ENCODE measurements at regions not wholly inside any gene's neighbourhood (a gene's known extent, or its start where the extent isn't known, plus 50 kb on each side); places are given as distances from the start of the nearest gene placed in this dataset.
"Not testable (repeated sequence)": the region's sequence is repeated elsewhere in the genome, so short reads cannot be mapped to it uniquely, and the experiment has no call there.

DNA sequence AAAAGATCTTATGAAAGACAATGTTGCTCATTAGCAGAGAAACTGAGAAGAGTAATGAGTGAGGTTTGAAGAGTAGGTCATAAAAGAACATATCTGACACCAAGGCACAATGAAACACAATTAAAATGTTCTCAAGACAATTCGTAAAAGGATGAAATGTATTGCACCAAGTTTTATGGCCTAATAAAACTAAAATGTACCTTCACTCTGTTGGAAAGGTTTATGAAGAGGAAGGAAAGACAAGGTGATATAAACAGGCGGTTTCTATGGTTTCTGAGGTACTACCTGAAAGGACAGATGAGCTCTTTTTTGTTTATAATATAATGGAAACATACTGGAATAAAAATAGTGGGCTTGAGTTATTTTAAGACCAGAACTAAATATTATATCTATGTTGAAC lies 821.3 kb downstream of the TAF11L14 start:
- Histone ChIP-seq H4K20me1 (no peaks in the 10 kb centered on the region), H3K4me1 (no peaks in the 10 kb centered on the region), H3K4me2 (no peak overlapping the region), H3K4me3 (no peak overlapping the region), H3K9ac (no peak overlapping the region), H3K27me3 (no peaks in the 10 kb centered on the region), H3K9me3 (no peaks in the 10 kb centered on the region), H3K36me3 (no peaks in the 10 kb centered on the region), H3K27ac (no peak overlapping the region)
- no peak for TF ChIP-seq Cebpa-rat (IDR thresholded peaks at IDR 0.05)

DNA sequence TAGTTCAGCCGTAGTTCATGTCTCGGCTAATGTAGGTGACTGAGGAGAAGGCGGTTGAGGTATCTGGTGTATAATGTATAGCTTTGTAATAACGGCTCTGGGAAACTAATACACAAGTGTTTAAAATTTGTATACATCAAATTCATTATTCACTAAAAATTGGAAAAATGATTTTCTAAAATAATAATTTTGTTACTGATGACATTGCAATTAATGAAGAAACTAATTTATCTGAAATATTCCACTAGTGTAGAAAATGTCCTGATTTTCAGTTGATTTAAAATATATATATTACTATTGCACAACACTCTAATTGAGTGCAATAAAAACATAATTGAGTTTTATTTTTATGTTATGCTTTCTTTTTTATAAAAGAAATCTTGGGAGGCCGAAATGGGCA lies 823.0 kb downstream of the TAF11L14 start:
- no peaks in the 10 kb centered on the region for H3K9me3 ChIP-seq
- no peak overlapping the region for H3K4me2 ChIP-seq
- no peak overlapping the region for H3K4me3 ChIP-seq
- no peak for TF ChIP-seq Cebpa-rat (IDR thresholded peaks at IDR 0.05)
- H4K20me1 ChIP-seq: no peaks in the 10 kb centered on the region
- no peak overlapping the region for H3K27ac ChIP-seq
- no peak overlapping the region for H3K9ac ChIP-seq
- H3K36me3 ChIP-seq: no peaks in the 10 kb centered on the region
- H3K27me3 ChIP-seq: no peaks in the 10 kb centered on the region
- H3K4me1 ChIP-seq: no peaks in the 10 kb centered on the region

DNA sequence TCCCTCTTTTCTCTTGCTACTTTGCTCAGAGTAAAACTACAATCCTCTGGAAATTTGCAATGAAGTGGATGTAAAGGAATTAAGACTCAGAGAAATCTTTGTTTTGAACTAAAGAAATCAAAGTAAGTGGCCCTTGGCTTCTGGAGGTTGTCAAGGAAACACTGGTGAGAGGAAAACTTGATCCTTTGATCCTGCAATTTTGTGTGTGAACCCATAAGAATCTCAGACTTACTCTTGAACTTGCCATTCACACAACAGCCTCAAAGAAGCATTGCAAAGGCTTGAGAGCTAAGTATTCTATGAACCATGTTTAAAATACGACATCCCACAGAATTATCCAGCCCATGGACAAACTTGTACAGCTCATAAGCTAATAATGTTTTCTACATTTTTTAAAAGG lies 827.5 kb downstream of the TAF11L14 start:
- Histone ChIP-seq H3K9ac (no peak overlapping the region), H3K9me3 (no peaks in the 10 kb centered on the region), H3K4me3 (no peak overlapping the region), H3K4me2 (no peak overlapping the region), H3K36me3 (no peaks in the 10 kb centered on the region), H3K27ac (no peak overlapping the region), H4K20me1 (no peaks in the 10 kb centered on the region), H3K27me3 (no peaks in the 10 kb centered on the region), H3K4me1 (no peaks in the 10 kb centered on the region)
- no peak for TF ChIP-seq Cebpa-rat (IDR thresholded peaks at IDR 0.05)

DNA sequence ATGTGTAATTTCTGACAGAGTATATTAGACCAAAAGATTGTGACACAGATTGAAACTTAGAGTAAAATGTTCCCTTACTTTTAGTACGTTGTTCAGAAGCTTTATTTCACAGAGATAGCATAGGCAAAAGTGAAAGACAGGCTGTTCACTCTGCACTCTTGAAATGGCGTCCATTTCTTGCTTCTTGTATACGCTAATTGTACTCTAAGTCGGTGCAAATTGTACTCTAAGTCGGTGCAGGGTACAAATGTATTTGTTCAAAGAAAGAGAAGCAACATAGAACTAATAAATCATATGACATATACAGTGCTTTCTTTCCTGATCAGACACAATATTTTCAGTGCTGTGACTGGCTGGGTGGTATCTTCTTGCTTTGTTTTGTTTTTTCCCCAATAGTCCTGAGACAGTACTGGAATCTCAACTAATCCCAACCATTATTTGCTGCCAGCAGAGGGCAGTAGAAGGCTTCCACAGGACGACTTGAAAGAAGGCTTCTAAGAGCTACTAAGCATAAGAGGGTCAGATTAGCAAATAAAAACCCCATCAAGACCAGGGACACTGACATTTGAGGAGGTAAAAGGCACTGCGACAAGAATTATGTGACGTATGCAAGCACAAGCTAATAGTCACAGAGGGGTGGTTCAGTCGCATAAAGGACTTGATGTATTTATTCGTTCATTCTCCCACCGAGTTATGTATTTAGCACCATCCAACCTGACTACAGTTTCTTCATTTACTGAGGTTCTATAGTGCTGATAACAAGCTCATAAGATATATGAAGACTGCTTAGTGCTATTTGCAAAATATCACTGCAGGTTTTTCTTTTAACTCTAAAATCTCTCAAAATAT lies 831.8 kb downstream of the TAF11L14 start:
- H3K4me2 ChIP-seq: no peak overlapping the region
- H3K27me3 ChIP-seq: no peaks in the 10 kb centered on the region
- no peak for TF ChIP-seq Cebpa-rat (IDR thresholded peaks at IDR 0.05)
- H3K4me1 ChIP-seq: no peaks in the 10 kb centered on the region
- H3K9ac ChIP-seq: no peak overlapping the region
- H3K36me3 ChIP-seq: no peaks in the 10 kb centered on the region
- no peak overlapping the region for H3K4me3 ChIP-seq
- no peak overlapping the region for H3K27ac ChIP-seq
- no peaks in the 10 kb centered on the region for H3K9me3 ChIP-seq
- H4K20me1 ChIP-seq: no peaks in the 10 kb centered on the region

DNA sequence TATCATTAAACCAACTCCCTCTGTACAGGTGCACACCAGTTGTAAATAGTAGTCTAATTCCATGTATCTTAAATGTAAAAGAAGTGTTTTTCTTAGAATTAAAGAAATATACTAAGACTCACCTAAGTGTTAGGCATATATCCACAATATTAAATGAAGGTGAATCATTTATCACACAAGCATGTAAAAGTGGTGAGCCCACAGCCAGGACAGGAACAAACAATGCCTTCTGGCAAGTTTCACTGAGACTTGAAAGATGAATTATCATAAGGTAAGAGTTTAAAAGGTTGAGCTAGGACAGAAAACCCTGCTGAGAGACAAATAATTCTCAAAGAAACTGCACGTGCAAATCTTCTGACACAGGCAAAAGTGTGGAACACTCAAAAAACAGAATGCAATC lies 832.5 kb downstream of the TAF11L14 start:
- no peak for TF ChIP-seq Cebpa-rat (IDR thresholded peaks at IDR 0.05)
- Histone ChIP-seq H3K9me3 (no peaks in the 10 kb centered on the region), H3K36me3 (no peaks in the 10 kb centered on the region), H3K4me1 (no peaks in the 10 kb centered on the region), H3K9ac (no peak overlapping the region), H4K20me1 (no peaks in the 10 kb centered on the region), H3K4me3 (no peak overlapping the region), H3K27ac (no peak overlapping the region), H3K27me3 (no peaks in the 10 kb centered on the region), H3K4me2 (no peak overlapping the region)

DNA sequence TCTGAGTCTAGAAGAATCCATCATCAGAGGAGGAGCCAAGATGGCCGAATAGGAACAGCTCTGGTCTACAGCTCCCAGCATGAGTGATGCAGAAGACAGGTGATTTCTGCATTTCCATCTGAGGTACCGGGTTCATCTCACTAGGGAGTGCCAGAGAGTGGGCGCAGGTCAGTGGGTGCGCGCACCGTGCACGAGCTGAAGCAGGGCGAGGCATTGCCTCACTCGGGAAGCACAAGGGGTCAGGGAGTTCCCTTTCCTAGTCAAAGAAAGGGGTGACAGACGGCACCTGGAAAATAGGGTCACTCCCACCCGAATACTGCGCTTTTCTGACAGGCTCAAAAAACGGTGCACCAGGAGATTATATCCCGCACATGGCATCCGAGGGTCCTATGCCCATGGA lies 837.5 kb downstream of the TAF11L14 start:
- H3K27me3 ChIP-seq, H3K9ac ChIP-seq, H3K4me2 ChIP-seq, H4K20me1 ChIP-seq, H3K36me3 ChIP-seq, H3K4me3 ChIP-seq, H3K27ac ChIP-seq, H3K4me1 ChIP-seq, H3K9me3 ChIP-seq: not testable (repeated sequence)

DNA sequence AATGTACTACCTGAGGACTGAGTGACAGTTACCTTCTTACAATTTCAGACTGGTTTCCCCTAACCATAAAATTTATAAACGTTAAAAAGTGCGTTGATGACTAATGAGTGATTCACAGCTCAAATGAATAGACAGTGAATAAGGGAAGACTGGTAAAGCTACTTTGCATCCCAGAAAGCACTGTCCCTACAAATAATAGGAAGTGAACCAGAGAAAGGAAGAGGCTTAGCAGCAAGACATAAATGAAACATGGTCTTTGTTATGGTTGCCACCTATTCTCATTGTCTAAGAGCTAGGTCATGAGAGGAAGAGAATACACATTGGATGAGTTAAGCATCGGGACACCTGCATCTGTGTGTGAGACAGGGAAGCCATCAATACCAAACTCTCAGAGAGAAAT lies 849.2 kb downstream of the TAF11L14 start:
- no peak for TF ChIP-seq Cebpa-rat (IDR thresholded peaks at IDR 0.05)
- no peak overlapping the region for H3K9ac ChIP-seq
- no peak overlapping the region for H3K4me3 ChIP-seq
- H3K27me3 ChIP-seq: no peaks in the 10 kb centered on the region
- no peaks in the 10 kb centered on the region for H3K4me1 ChIP-seq
- no peaks in the 10 kb centered on the region for H4K20me1 ChIP-seq
- no peaks in the 10 kb centered on the region for H3K36me3 ChIP-seq
- H3K9me3 ChIP-seq: no peaks in the 10 kb centered on the region
- no peak overlapping the region for H3K27ac ChIP-seq
- no peak overlapping the region for H3K4me2 ChIP-seq

DNA sequence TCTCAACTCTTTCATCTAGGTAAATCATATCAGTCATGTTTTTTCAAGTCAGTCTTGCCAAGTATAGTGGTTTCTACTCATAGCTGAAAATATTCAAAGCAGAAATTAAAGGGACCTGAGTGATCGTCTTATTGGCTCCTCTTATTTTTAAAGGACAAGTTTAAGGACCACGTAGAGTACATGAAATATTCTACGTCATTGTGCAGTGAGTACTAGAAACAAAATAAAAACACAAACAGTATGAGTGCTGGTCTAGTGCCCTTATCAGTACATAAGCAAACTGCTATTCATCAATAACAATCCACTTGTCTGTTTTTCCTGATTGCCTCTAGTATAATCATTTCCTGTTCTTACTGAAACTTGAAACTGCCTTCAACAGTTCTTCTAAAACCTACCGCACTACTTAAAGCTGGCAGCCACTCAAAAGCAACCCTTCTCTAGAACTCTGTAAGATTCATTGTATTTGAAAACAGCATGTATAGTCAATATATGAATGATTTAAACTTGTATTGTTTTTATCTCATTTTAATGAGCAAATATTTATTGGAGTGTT lies 853.7 kb downstream of the TAF11L14 start:
- no peaks in the 10 kb centered on the region for H4K20me1 ChIP-seq
- 0 out of 2 replicates have a peak overlapping the region, but pooled peaks have one; percentile 2 for H3K4me2 ChIP-seq
- no peak overlapping the region for H3K9ac ChIP-seq
- no peaks in the 10 kb centered on the region for H3K27me3 ChIP-seq
- no peak overlapping the region for H3K4me3 ChIP-seq
- no peaks in the 10 kb centered on the region for H3K36me3 ChIP-seq
- no peaks in the 10 kb centered on the region for H3K9me3 ChIP-seq
- no peak overlapping the region for H3K27ac ChIP-seq
- no peak for TF ChIP-seq Cebpa-rat (IDR thresholded peaks at IDR 0.05)
- no peaks in the 10 kb centered on the region for H3K4me1 ChIP-seq

DNA sequence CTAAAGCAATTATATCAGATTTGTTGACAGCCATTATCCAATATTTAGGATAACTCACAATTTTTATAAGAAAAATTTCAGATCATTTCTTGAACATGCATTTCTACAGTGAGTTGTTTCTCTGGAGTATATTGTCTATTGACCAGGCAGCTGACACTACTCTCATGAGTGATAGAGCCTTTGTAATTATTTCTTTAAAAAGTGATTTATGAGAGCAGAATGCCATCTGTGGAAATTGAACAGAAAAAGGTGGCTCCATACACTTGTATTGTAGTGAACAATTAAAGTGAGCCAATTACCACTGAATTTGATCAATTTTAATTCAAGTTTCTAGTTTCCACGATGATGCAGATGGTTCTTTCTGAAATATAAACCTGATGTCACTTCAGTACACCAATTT lies 855.4 kb downstream of the TAF11L14 start:
- TF ChIP-seq Cebpa-rat (IDR thresholded peaks at IDR 0.05): no peak
- H4K20me1 ChIP-seq: no peaks in the 10 kb centered on the region
- no peak overlapping the region for H3K4me2 ChIP-seq
- H3K36me3 ChIP-seq: no peaks in the 10 kb centered on the region
- no peak overlapping the region for H3K27ac ChIP-seq
- no peaks in the 10 kb centered on the region for H3K4me1 ChIP-seq
- no peaks in the 10 kb centered on the region for H3K27me3 ChIP-seq
- no peak overlapping the region for H3K9ac ChIP-seq
- no peaks in the 10 kb centered on the region for H3K9me3 ChIP-seq
- no peak overlapping the region for H3K4me3 ChIP-seq

DNA sequence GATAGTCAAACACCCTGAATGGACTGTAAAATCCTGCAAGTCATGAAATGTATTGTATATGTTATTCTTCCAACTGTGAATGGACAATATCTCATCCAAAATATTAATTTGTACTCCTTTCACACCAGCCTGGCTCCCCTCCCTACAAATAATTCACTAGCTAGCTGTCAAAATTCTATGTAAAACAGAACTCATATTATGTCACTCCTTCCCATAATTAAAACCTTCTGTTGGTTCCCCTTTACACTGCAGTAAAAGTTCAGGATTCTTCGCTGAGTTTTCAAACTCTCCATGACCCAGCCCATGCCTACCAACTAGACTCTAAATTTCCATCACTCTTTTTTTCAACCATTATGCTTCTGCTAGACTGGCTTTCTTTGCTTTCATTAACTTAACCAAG lies 857.1 kb downstream of the TAF11L14 start:
- H3K4me3 ChIP-seq: no peak overlapping the region
- H3K4me2 ChIP-seq: no peak overlapping the region
- H3K9me3 ChIP-seq: no peaks in the 10 kb centered on the region
- H3K9ac ChIP-seq: no peak overlapping the region
- H4K20me1 ChIP-seq: no peaks in the 10 kb centered on the region
- no peaks in the 10 kb centered on the region for H3K27me3 ChIP-seq
- H3K4me1 ChIP-seq: no peaks in the 10 kb centered on the region
- TF ChIP-seq Cebpa-rat (IDR thresholded peaks at IDR 0.05): no peak
- H3K36me3 ChIP-seq: no peaks in the 10 kb centered on the region
- H3K27ac ChIP-seq: no peak overlapping the region

Measured in BLaER1 (cell line).